22Rv1 (cell line): ENCODE measurements at regions not wholly inside any gene's neighbourhood (a gene's known extent, or its start where the extent isn't known, plus 50 kb on each side); places are given as distances from the start of the nearest gene placed in this dataset.

ENCODE experiments used
- ZFX ChIP-seq: fragments of 450-650 bp; IDR thresholded peaks from 2 replicates; pipeline ENCODE4 v1.6.1; 2017; ENCODE audit warnings: antibody characterized with exemption, borderline replicate concordance
- TF ChIP-seq, protein P1 (sequence below): fragments of 450-650 bp; IDR thresholded peaks from 2 replicates; pipeline ENCODE4 v1.5.1; 2017; ENCODE audit warnings: mild to moderate bottlenecking

DNA sequence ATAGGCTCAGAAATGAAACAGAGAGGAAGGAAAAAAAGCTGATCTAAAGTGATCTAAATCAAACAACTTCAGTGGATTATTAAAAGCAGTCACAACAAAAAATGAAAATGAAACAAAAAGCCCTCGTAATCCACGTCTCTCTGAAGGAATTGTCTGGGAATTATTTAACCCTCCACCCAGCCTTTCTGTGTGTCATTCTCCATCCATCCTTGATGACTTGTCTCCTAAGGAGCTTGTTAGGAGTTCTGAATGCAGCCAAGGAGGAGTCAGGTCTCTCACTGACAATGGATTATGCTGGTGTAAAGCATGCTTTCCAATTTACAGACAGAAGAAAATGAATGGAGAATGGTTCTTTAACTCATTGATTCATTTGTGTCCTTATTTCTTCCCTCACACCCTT lies 359.3 kb upstream of the RUNX1 start:
- TF ChIP-seq, protein P1, sequence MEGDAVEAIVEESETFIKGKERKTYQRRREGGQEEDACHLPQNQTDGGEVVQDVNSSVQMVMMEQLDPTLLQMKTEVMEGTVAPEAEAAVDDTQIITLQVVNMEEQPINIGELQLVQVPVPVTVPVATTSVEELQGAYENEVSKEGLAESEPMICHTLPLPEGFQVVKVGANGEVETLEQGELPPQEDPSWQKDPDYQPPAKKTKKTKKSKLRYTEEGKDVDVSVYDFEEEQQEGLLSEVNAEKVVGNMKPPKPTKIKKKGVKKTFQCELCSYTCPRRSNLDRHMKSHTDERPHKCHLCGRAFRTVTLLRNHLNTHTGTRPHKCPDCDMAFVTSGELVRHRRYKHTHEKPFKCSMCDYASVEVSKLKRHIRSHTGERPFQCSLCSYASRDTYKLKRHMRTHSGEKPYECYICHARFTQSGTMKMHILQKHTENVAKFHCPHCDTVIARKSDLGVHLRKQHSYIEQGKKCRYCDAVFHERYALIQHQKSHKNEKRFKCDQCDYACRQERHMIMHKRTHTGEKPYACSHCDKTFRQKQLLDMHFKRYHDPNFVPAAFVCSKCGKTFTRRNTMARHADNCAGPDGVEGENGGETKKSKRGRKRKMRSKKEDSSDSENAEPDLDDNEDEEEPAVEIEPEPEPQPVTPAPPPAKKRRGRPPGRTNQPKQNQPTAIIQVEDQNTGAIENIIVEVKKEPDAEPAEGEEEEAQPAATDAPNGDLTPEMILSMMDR = no peak
- no peak for TF ChIP-seq ZFX
